GM21526 (cell line): ENCODE measurements at regions not wholly inside any gene's neighbourhood (a gene's known extent, or its start where the extent isn't known, plus 50 kb on each side); places are given as distances from the start of the nearest gene placed in this dataset.

ENCODE experiments used
- ATAC-seq: cut with Tn5 transposase; IDR thresholded peaks from one replicate; pipeline ENCODE4 v1.9.1; 2021; ENCODE audit warnings: moderate library complexity; ENCODE audit not compliant: unreplicated experiment, low FRiP score

GRCh38 chr1:83615370-83615769 lies 383.6 kb downstream of the TTLL7 start:
- no peak for ATAC-seq

- ATAC-seq: no peak
Observed at GRCh38 chr1:83606416-83606955, 392.4 kb downstream of the TTLL7 start.

GRCh38 chr1:83596331-83596730 lies 402.6 kb downstream of the TTLL7 start:
- ATAC-seq: no peak

DNA sequence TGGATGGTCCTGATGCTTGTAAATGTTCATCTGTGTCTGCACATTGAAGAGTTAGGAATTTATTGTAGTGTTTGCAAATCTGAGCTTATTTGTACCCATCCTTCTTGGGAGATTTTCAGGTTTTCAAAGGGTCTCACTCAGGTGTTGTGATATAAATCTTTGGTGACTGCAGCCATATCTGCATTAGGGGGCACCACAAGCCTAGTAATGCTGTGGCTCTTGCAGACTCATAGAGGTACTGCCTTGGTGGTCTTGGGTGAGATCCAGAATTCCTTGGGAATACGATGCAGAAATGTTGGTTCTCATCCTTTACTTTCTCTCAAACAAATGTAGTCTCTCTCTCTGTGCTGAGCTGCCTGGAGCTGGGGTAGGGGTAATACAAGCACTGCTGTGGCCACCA lies 405.9 kb downstream of the TTLL7 start:
- ATAC-seq: no peak

DNA sequence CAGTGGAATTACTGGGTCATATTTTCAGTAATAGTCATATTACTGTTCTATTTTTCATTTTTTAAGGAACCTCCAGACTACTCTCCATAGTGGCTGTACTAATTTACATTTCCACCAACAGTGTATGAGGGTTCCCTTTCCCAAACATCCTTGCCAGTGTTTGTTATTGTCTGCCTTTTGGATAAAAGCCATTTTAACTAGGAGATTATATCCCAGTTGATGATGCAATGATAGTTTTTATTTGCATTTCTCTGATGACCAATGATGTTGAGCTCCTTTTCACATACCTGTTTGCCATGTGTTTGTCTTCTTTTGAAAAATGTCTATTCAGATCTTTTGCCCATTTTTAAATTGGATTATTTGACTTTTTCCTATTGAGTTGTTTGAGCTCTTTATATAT lies 410.8 kb downstream of the TTLL7 start:
- no peak for ATAC-seq

DNA sequence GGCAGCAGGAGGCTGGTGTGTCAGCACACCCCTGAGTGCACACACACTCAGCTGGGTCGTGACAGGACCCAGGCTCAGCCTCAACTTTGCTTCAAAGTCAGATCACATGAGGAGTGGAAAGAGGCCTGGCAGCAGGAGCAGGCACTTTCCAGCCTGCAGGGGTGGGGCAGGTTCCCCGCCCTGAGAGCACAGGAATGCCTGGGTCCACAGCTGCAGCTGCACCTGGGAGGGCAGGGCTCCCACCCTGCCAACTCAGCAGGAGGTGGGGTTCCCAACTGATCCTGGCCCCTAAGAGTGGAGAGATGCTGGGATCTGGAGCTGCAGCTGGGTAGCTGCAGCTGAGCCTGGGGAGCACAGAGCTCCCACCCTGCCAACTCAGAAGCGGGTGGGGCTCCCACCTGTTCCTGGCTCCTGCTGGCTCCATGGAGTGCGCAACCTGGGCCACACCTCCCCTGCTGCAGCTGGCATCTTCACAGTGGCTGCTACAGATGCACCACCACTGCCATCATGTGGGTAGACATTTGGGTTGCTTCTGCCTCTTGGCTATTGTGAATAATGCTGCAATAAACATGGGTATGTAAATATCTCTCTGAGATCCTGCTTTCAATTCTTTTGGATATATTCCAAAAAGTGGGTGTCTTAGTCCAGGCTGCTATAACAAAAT lies 415.4 kb downstream of the TTLL7 start:
- no peak for ATAC-seq

GRCh38 chr1:83581747-83582146 lies 417.2 kb downstream of the TTLL7 start:
- no peak for ATAC-seq

DNA sequence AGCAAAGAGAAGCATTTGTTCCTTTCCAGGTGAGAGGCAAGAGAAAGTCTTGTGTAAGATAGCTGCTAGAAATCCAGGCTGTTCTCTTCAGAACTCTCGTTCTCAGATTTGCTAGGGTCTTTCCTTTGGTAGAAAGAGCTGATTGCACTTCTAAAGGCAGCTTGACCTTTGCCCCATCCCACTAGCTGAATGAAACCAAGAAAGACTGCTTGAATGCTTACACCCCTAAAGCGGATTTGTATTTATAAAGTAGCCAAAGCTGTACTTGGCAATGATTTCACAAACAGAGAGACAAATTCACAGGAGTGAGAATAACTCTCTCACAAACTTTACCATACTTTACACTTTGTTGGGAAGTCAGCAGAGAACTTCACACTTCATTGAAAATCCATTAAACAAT lies 424.1 kb downstream of the TTLL7 start:
- ATAC-seq: no peak

GRCh38 chr1:83573776-83574175 lies 425.2 kb downstream of the TTLL7 start:
- ATAC-seq: no peak

- ATAC-seq: no peak
Observed at GRCh38 chr1:83571536-83571935, 427.4 kb downstream of the TTLL7 start.

DNA sequence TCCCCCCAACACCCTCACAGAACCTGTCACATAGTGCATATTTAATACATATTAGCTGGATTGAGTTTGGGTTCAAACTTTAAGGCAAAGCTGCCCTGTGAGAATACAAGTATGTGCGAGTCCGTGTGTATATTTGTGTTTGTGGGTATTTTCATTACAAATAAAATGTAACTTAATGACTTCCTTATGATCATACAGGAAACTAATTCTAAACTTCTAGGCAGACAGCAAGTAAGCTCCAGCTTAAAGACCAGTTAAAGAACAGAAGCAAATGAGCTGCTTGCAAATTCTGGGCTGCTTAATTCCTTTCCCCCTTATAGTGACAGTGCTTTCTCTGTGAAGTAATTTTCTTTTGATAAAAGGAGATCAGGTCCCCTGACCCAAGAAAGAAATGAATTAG lies 437.6 kb downstream of the TTLL7 start:
- ATAC-seq: no peak

GRCh38 chr1:83559129-83559840 lies 439.6 kb downstream of the TTLL7 start:
- ATAC-seq: no peak

GRCh38 chr1:83555871-83556270 lies 443.1 kb downstream of the TTLL7 start:
- no peak for ATAC-seq

- ATAC-seq: no peak
Observed at GRCh38 chr1:83554174-83554573, 444.8 kb downstream of the TTLL7 start.

- no peak for ATAC-seq
Observed at GRCh38 chr1:83552820-83553219, 446.1 kb downstream of the TTLL7 start.

DNA sequence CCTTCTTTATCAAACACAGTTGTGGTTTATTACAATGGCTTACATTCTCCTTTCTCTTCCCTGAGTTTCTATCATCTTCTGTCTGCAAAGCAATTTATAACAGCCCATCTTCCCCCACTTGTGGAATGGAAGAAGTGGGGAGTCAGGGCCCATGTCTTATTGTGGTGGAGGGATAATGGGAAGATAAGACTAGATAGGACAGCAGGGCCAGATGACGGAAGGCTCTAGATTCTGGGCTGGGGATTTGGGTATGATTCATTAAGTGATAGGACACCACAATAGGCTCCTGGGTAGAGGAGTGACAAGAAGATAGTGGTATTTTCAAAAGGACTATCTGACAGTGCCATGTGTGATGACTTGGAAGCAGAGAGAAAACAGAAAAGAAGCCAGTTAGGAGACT lies 450.6 kb downstream of the TTLL7 start:
- ATAC-seq: no peak

DNA sequence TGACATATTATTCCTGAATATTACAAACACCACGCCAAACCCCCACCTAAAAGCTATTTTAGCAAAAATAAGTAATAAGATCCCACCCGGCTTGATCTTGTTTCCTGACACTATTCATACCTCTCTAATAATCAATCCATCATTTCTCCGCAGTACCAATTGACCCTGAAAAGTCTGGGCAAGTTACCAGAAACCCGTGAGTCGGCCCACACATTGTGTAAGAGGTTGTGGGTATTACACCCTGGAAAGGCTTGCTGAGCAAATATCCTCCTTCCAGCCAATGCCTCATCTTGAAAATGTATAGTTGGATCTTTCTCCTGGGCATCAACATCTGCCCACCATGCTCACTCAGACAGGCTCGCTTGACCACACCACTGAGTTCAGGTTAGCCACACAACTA lies 451.0 kb downstream of the TTLL7 start:
- no peak for ATAC-seq

DNA sequence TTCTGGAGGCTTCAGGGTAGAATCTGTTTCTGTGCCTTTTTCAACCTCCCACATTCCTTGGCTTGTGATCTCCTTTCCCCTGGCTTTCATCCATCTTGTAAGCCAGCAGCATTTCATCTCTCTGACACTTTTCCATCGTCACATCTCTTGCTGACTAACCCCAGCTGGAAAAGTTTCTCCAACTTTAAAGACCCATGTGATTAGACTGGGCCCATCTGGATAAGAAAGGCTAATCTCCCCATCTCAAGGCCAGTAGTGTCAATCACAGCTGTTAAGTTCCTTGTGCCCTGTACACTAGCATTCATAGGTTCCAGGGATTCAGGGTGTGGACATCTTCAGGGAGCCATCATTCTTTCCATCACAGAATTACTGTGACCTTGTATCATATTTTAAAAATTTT lies 452.1 kb downstream of the TTLL7 start:
- no peak for ATAC-seq

- no peak for ATAC-seq
Observed at GRCh38 chr1:83545066-83545862, 453.7 kb downstream of the TTLL7 start.

GRCh38 chr1:83543222-83543973 lies 455.5 kb downstream of the TTLL7 start:
- no peak for ATAC-seq
